Lung (tissue), 11 donors: ENCODE measurements at regions not wholly inside any gene's neighbourhood (a gene's known extent, or its start where the extent isn't known, plus 50 kb on each side); places are given as distances from the start of the nearest gene placed in this dataset.
"Not testable (repeated sequence)": the region's sequence is repeated elsewhere in the genome, so short reads cannot be mapped to it uniquely, and the experiment has no call there.

Source experiments
- ATAC-seq: fragments of 200-7000 bp; cut with Tn5 transposase; one replicate; pipeline ENCODE4 v1.9.1; 2020; ENCODE audit warnings: moderate number of reproducible peaks; ENCODE audit not compliant: insufficient read depth, low FRiP score
- DNase-seq, 3 donors: peaks; one replicate each; pipeline ENCODE4 v3.0.0-alpha.2; 2013 to 2017
- H3K27ac ChIP-seq, 2 donors: one replicate each; pipeline ENCODE4 v1.5.1; 2013; ENCODE audit warnings: mild to moderate bottlenecking in 2 of 2, moderate library complexity in 2 of 2, control low read depth in 1 of 2, inconsistent platforms in 1 of 2, low read depth in 1 of 2, low read length in 1 of 2
- H3K27me3 ChIP-seq, 3 donors: one replicate each; pipeline ENCODE4 v1.5.1; 2013; ENCODE audit warnings: low read length in 2 of 3; ENCODE audit not compliant: control insufficient read depth in 3 of 3, insufficient read depth in 3 of 3
- H3K36me3 ChIP-seq, 4 donors: one replicate each; pipeline ENCODE4 v1.5.1; 2013; ENCODE audit warnings: low read length in 4 of 4, mild to moderate bottlenecking in 1 of 4, moderate library complexity in 1 of 4; ENCODE audit not compliant: control insufficient read depth in 4 of 4, insufficient read depth in 4 of 4
- H3K4me1 ChIP-seq, 5 donors: one replicate each; pipeline ENCODE4 v1.5.1; 2013; ENCODE audit warnings: low read length in 5 of 5, mild to moderate bottlenecking in 2 of 5, moderate library complexity in 1 of 5; ENCODE audit not compliant: control insufficient read depth in 5 of 5, insufficient read depth in 5 of 5
- H3K4me3 ChIP-seq: one replicate; pipeline ENCODE4 v1.5.1; 2013; ENCODE audit warnings: mild to moderate bottlenecking, control low read depth, moderate library complexity
- H3K9ac ChIP-seq, 2 donors: one replicate each; pipeline ENCODE4 v1.5.1; 2013; ENCODE audit warnings: low read length in 2 of 2, control low read depth in 1 of 2; ENCODE audit not compliant: insufficient read depth in 1 of 2
- H3K9me3 ChIP-seq, 4 donors: one replicate each; pipeline ENCODE4 v1.5.1; 2013; ENCODE audit warnings: low read length in 3 of 4, mild to moderate bottlenecking in 1 of 4, moderate library complexity in 1 of 4; ENCODE audit not compliant: control insufficient read depth in 4 of 4, insufficient read depth in 3 of 4
- CTCF ChIP-seq: IDR thresholded peaks from 2 replicates; pipeline ENCODE4 v1.5.1; 2012; ENCODE audit warnings: mild to moderate bottlenecking; ENCODE audit errors: control extremely low read depth, extremely low read depth
- WGBS, 2 donors: extraction: QIAGEN DNeasy Blood & Tissue Kit; methylation state at CpG; one replicate each; pipeline ENCODE4 v1.1.7; 2013; 5-methylcytosine and 5-hydroxymethylcytosine counted together
- donor health status: control.
- donor health status: control.
- donor health status: Bipolar disorder and iron deficiency.
- donor health status: healthy.
- donor health status: DM: yes; HTN: yes; CAD: no.

- H3K4me3 ChIP-seq: no peak overlapping the region
- peak in 1 of 3 donors; percentile 12 for DNase-seq
- ATAC-seq: no peak
- peaks cover 0 to 3% (median 0%) of the 10 kb centered on the region in 4 donors for H3K9me3 ChIP-seq
- H3K4me1 ChIP-seq: no peaks in the 10 kb centered on the region
- TF ChIP-seq CTCF: no peak
- no peaks in the 10 kb centered on the region for H3K27me3 ChIP-seq
- WGBS, 2 donors: 50 to 71% methylated on average over 5 of the region's 5 CpGs
- H3K9ac ChIP-seq: no peak overlapping the region
- H3K36me3 ChIP-seq: no peaks in the 10 kb centered on the region
- no peak overlapping the region for H3K27ac ChIP-seq
Measured at GRCh38 chr3:4071481-4072184, 231.5 kb upstream of the SETMAR start.

DNA sequence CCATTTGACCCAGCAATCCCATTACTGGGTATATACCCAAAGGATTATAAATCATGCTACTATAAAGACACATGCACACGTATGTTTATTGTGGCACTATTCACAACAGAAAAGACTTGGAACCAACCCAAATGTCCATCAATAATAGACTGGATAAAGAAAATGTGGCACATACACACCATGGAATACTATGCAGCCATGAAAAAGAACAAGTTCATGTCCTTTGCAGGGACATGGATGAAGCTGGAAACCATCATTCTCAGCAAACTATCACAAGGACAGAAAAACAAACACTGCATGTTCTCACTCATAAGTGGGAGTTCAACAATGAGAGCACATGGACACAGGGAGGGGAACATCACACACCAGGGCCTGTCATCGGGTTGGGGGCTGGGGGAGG lies 225.9 kb upstream of the SETMAR start:
- not testable (repeated sequence) for H3K36me3 ChIP-seq, H3K9me3 ChIP-seq, H3K4me1 ChIP-seq, H3K4me3 ChIP-seq, H3K27me3 ChIP-seq, H3K27ac ChIP-seq, ATAC-seq, DNase-seq, H3K9ac ChIP-seq
- 88% methylated on average over 2 of the region's 2 CpGs for WGBS, 2 donors

GRCh38 chr3:4077950-4078349 lies 225.2 kb upstream of the SETMAR start:
- peaks cover 0 to 1% (median 0%) of the 10 kb centered on the region in 5 donors for H3K4me1 ChIP-seq
- no peak overlapping the region for H3K27ac ChIP-seq
- TF ChIP-seq CTCF: no peak
- no peak overlapping the region for H3K4me3 ChIP-seq
- H3K9me3 ChIP-seq: no peaks in the 10 kb centered on the region
- H3K27me3 ChIP-seq: no peaks in the 10 kb centered on the region
- no peak for ATAC-seq
- H3K9ac ChIP-seq: no peak overlapping the region
- H3K36me3 ChIP-seq: no peaks in the 10 kb centered on the region
- 84 to 87% methylated on average over 2 of the region's 2 CpGs for WGBS, 2 donors
- DNase-seq: no peak

DNA sequence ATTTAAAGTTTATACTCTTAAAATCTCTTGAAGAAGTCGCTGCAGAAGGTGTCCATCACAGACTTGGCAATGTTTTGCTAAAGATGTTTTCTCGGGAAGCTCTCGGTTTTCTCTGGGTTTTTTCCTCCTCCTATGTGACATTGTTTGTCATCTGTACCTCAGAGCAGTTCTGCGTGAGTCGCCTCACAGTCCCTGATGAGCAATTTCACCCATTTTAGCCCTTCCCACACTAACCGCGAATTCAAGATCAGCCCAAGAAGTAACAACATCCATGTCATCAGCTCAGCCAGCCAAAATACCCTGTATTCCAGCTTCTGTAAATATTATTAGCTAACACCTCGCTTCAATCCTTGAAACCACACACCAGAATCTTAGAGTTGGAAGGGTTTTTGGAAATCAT lies 224.3 kb upstream of the SETMAR start:
- no peak for ATAC-seq
- no peak for TF ChIP-seq CTCF
- H3K9me3 ChIP-seq: no peaks in the 10 kb centered on the region
- DNase-seq: no peak
- WGBS, 2 donors: 88 to 92% methylated on average over 8 of the region's 8 CpGs
- no peaks in the 10 kb centered on the region for H3K36me3 ChIP-seq
- no peak overlapping the region for H3K9ac ChIP-seq
- H3K27ac ChIP-seq: no peak overlapping the region
- no peak overlapping the region for H3K4me3 ChIP-seq
- no peaks in the 10 kb centered on the region for H3K27me3 ChIP-seq
- peaks cover 0 to 1% (median 0%) of the 10 kb centered on the region in 5 donors for H3K4me1 ChIP-seq
